ENCODE measurements at regions not wholly inside any gene's neighbourhood (a gene's known extent, or its start where the extent isn't known, plus 50 kb on each side); places are given as distances from the start of the nearest gene placed in this dataset.

- DNase-seq (ENCODE audit: extremely low read depth, low read depth): no peak
- H3K4me3 ChIP-seq (replicated peaks; ENCODE audit: low read depth, low read length): no peak overlapping the region
- TF ChIP-seq CTCF (IDR thresholded peaks at IDR 0.05; ENCODE audit: low read depth, low read length, missing control alignments): peak; percentile 75
Measured at GRCh38 chr11:23021287-23021863, 161.1 kb upstream of the CCDC179 start.

- DNase-seq (ENCODE audit: extremely low read depth, low read depth): no peak
- no peak overlapping the region for H3K4me3 ChIP-seq (replicated peaks; ENCODE audit: low read depth, low read length)
- TF ChIP-seq CTCF (IDR thresholded peaks at IDR 0.05; ENCODE audit: low read depth, low read length, missing control alignments): no peak
Measured at GRCh38 chr11:23022854-23023253, 162.6 kb upstream of the CCDC179 start.

- TF ChIP-seq CTCF (IDR thresholded peaks at IDR 0.05; ENCODE audit: low read depth, low read length, missing control alignments): no peak
- no peak for DNase-seq (ENCODE audit: extremely low read depth, low read depth)
- H3K4me3 ChIP-seq (replicated peaks; ENCODE audit: low read depth, low read length): no peak overlapping the region
Measured at GRCh38 chr11:23023319-23023718, 163.0 kb upstream of the CCDC179 start.

- no peak for TF ChIP-seq CTCF (IDR thresholded peaks at IDR 0.05; ENCODE audit: low read depth, low read length, missing control alignments)
- no peak overlapping the region for H3K4me3 ChIP-seq (replicated peaks; ENCODE audit: low read depth, low read length)
- no peak for DNase-seq (ENCODE audit: extremely low read depth, low read depth)
Measured at GRCh38 chr11:23041001-23041503, 180.8 kb upstream of the CCDC179 start.

- DNase-seq (ENCODE audit: extremely low read depth, low read depth): no peak
- TF ChIP-seq CTCF (IDR thresholded peaks at IDR 0.05; ENCODE audit: low read depth, low read length, missing control alignments): no peak
- H3K4me3 ChIP-seq (replicated peaks; ENCODE audit: low read depth, low read length): no peak overlapping the region
Measured at GRCh38 chr11:23058656-23059055, 198.4 kb upstream of the CCDC179 start.

- no peak for TF ChIP-seq CTCF (IDR thresholded peaks at IDR 0.05; ENCODE audit: low read depth, low read length, missing control alignments)
- no peak for DNase-seq (ENCODE audit: extremely low read depth, low read depth)
- H3K4me3 ChIP-seq (replicated peaks; ENCODE audit: low read depth, low read length): no peak overlapping the region
Measured at GRCh38 chr11:23063276-23063675, 203.0 kb upstream of the CCDC179 start.

All from HFF-Myc (cell line).